D341Med (cell line): ENCODE measurements at regions not wholly inside any gene's neighbourhood (a gene's known extent, or its start where the extent isn't known, plus 50 kb on each side); places are given as distances from the start of the nearest gene placed in this dataset.

ENCODE experiments used
- DNase-seq: peaks from one replicate; pipeline ENCODE4 v3.0.0; 2012; ENCODE audit warnings: low spot score

GRCh38 chr16:51592001-51592501 lies 441.0 kb upstream of the SALL1 start:
- DNase-seq, result no peak

- no peak for DNase-seq
These were observed 440.4 kb upstream of the SALL1 start for GRCh38 chr16:51591480-51591879.

DNA sequence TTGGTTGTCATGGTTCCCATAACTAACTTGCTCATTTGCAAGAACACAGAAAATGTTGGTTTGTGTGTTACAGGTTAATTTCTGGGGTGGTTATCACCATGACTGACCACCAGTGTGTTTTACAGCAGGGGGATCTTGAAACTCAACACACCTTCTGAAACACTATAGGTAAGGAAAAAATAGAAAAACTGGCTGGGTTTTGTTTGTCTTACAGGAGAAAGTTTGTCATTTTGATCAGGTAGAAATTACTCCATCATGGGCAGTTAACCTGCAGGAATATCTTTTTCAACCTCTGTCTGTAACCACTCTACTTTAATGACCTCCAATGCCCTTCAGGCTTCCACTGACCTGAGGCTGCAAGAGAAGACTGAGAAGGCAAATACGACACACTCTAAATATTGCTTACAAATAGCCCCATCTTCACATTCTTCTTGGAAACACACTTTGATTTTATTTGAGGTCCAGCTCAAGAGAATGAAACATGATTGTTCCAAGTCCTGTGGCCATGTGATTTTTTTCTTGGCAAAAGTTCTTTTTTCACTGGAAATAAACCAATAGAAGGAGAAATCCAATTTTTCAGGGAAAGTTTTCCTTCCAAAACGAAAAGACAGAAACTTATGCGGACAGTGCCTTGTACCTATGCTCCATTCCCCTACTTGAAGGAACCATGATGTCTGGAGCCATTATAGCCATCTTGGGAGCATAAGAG lies 428.7 kb upstream of the SALL1 start:
- DNase-seq, result no peak

DNA sequence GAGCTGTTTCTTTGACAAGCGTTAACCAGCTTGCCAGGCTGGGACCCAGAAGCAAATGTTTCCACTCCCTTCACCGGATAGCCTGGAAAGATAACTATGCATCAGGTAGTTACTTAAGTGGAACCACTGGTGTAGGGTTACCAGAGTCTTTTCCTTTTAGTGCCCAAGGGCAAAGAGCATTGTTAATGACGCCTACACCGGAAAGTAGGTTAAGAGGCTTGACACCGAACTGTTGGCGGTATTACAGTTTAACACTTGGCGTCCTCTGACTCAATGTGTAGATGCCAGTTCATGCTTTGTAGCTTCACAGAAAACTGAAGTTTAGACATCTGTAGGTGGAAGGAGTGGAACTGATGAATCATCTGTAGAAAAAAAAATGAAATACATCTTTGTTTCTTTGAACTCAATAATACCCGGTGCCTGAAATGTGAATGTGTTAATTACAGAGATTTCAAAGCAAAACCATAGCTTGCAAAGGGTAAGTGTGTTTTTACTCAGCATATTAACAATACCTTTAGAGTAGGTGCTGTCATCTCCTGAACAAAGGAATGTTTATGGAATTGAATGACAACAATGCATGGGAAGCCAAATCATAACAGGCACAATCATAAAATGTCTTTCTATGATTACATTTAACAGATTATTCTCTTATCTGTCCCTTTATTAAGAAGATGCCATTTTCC lies 426.7 kb upstream of the SALL1 start:
- no peak for DNase-seq

- no peak for DNase-seq
These were observed 425.6 kb upstream of the SALL1 start for GRCh38 chr16:51576498-51577195.

DNA sequence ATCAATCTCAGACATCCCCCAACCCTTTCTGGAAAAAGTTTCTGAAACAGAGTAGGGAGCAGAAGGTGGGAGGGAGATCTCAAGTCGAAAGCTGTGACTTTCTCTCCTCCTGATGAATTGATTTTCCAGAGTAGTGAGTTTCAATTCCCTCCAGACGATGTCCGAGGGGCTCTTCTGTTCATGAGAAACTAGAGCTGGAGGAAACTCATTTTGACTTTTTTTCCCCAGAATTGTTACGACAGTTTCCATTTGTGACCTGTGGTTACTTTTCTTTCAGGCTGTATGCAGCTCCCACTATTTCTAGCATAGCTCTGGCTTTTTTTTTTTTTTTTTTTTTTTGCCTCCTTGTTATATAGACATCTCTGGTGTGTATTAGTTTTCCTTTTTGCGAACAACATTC lies 422.1 kb upstream of the SALL1 start:
- no peak for DNase-seq

DNA sequence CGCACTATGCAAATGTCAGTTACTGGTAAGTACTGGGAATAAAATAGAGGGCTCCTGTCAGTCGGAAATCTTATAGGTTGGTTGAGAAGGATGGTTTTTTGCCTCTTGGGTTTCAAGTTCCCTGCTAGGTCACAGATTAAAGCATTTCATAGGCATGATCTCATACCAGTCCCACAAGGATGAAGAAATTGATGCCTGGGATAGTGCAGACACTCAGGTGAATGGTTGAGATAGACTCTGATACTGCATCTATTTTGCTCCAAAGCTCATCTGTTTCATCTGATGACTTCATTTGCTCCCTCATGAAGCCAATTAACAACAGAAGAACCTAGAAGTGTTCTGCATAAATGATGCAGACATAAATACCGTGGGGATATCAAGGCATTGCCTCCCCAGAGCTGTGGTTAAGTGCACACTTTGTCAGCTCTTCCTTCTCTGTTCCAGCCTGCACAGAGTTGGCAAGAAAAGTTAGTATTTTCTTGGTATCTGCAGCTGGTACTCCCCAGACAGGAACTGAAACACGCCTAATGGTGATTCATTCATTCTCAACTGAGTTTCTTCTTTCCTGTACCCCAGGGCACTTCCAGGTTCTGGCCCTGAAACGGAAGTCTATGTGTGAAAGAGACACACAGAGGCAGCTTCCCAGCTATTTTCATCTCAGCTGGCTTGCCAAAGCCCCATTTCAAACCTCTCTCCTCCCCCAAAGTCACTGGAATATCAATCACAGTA lies 418.3 kb upstream of the SALL1 start:
- DNase-seq, result no peak

- no peak for DNase-seq
These were observed 416.8 kb upstream of the SALL1 start for GRCh38 chr16:51567911-51568310.

DNA sequence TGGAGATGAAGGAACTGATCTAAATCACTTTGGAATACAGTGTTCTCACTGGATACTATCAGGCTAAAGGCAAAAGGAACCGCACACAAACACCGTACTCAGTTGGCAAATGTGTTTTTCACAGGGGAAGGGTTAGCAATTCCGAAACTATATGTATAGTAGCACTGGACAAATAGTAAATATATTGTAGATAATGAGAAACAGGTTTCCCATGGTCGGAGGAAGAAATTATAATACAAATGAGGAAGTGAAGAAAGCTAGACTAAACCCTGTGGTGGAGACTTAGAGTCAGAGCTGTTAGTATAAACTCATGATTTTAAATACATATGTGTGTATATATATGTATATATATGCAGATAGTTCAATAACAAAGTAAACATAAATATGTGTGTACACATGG lies 414.1 kb upstream of the SALL1 start:
- DNase-seq, result no peak

GRCh38 chr16:51562891-51563290 lies 411.8 kb upstream of the SALL1 start:
- DNase-seq, result no peak

DNA sequence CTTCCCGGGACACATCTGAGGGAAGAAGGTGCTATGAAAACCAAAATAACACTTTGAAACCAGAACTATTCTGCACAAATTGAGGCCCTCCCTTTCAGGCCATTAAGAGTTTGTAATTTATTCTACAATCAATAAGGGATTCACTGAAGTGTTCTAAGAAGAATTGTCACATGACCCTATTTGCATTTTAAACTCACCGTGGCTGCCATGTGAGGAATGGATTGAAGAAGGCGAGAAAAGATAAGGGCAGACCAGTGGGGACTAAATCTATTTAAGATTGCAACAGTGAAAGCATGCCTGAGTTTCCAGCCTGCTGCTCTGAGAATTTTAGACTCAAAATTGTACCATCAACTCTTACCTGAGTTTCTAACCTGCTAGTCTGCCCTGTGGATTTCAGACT lies 408.8 kb upstream of the SALL1 start:
- no peak for DNase-seq

GRCh38 chr16:51557670-51558069 lies 406.6 kb upstream of the SALL1 start:
- DNase-seq, result no peak

- no peak for DNase-seq
These were observed 405.7 kb upstream of the SALL1 start for GRCh38 chr16:51556694-51557340.

DNA sequence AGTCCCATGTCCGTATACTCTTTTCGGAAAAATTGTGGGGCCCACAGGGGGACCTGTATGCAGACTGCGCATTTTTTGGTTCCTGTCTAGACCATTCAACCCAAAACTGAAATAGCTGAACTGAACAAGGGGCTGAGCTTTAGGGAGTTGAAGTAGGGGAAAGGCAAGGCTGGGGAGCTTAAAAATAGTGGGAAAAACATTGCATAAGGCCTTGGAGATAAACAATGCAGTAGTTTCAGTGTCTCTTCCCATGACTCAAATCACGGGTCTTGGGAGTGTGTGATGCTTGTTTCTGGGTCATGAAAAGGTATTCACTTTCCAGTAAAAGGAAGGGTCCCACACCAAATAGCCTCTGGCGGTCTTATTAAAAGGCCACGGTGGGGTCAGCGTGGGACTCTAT lies 402.8 kb upstream of the SALL1 start:
- no peak for DNase-seq

DNA sequence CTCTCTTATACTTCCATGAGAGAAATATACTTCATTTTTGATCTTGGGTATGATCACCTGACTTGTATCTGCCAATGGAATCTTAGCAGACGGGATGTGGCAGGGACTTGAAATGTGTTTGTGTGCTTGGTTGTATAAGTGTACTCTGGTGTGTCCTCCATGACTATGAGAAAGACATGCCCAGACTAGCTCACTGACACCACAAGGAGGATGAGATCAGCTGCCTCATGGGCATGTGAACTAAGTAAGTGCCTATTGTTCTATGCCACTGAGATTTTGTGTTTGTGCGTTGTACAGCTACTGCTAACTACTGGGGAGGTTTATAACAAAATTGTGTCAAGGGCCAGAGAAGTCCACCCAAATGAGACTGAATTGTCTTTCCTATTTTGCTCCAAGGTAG lies 402.2 kb upstream of the SALL1 start:
- DNase-seq, result no peak

DNA sequence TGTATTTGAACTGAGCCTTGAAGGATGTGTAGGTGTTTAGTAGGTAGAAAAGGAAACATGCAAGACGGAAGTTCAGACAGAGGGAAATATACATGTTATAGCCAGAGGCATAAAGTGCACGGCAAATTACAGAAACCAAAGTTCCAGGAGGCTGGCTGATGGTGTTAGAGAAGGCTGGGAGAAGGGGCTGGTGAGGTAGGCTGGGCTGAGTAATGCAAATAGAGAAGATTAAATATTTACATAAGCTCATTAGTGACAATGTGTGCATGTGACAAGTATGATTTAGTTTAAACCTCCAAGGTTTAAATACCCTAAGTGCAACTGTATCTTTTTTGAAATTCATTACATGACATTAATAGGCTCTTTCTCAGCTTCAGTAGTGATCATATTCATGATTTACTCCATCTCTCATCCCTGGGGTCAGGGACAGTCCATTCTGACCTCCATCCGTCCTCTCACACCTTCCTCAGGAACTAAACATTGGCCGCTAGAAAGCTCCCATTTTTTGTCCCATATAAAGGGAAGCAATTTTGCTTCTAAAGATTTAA lies 399.8 kb upstream of the SALL1 start:
- no peak for DNase-seq

- DNase-seq, result no peak
These were observed 398.8 kb upstream of the SALL1 start for GRCh38 chr16:51549836-51550235.

DNA sequence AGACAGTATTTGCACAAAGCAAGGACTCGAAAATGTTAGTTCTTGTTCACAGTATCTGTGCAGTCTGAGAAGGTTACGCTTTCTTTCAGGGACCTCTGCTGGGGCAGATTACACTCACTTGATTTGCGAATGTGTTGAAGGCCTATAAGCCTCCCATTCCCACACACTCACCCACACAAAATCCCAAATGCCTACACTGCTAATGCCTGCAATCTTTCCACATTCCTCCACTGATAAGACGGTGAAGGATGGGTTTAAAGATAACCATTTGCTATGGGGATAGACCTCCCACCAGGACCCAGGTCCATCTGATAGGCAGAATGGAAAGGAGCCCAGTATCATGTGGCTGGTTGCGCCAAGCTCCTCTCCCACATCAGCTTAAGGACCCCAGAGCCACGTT lies 394.9 kb upstream of the SALL1 start:
- no peak for DNase-seq

- DNase-seq, result no peak
These were observed 393.9 kb upstream of the SALL1 start for GRCh38 chr16:51544851-51545467.

DNA sequence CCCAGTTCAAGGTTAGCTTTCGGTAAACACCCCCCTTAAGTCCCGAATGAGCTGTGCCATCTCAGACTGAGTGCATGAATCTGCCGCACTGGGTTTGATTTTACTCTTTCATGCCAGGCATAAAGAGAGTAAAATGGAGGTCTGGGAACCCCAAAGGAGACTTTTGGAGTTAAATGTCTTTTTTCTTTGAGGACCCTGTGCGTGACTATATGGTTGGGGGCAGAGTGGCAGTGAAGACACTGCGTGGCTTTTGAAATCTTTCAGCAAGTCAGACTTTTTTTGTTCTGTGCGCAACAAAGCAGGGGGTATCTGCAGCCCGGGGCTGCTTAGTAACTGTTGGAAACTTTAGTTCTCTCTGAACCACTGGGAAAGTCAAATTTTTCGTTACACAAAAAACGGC lies 392.9 kb upstream of the SALL1 start:
- no peak for DNase-seq
